Coronary artery (tissue), 2 donors: ENCODE measurements at regions not wholly inside any gene's neighbourhood (a gene's known extent, or its start where the extent isn't known, plus 50 kb on each side); places are given as distances from the start of the nearest gene placed in this dataset.
"Not testable (repeated sequence)": the region's sequence is repeated elsewhere in the genome, so short reads cannot be mapped to it uniquely, and the experiment has no call there.

Source experiments
- DNase-seq: peaks from one replicate; pipeline ENCODE4 v3.0.0-alpha.2; 2017; ENCODE audit warnings: low spot score
- H3K27ac ChIP-seq, 2 donors: fragments of 200-600 bp; sonication (generic); one replicate each; pipeline ENCODE4 v1.5.1; 2016 to 2019
- H3K4me3 ChIP-seq: fragments of 200-600 bp; sonication (generic); 2 replicates; pipeline ENCODE4 v1.5.1; 2016; ENCODE audit warnings: mild to moderate bottlenecking, moderate library complexity
- CTCF ChIP-seq: fragments of 200-600 bp; sonication (generic); IDR thresholded peaks from one replicate; pipeline ENCODE4 v1.5.1; 2019; ENCODE audit warnings: antibody characterized with exemption

- no peak for TF ChIP-seq CTCF
Observed at GRCh38 chr9:103552712-103553111, 541.4 kb upstream of the SMC2 start.

GRCh38 chr9:103574056-103574455 lies 520.1 kb upstream of the SMC2 start:
- no peak for TF ChIP-seq CTCF
- H3K27ac ChIP-seq: no peak overlapping the region
- H3K4me3 ChIP-seq: no peak overlapping the region
- DNase-seq: no peak

More at GRCh38 chr9:103552712-103553111, 541.4 kb upstream of the SMC2 start:
- DNase-seq: no peak
- H3K4me3 ChIP-seq: no peak overlapping the region
- H3K27ac ChIP-seq: no peak overlapping the region

DNA sequence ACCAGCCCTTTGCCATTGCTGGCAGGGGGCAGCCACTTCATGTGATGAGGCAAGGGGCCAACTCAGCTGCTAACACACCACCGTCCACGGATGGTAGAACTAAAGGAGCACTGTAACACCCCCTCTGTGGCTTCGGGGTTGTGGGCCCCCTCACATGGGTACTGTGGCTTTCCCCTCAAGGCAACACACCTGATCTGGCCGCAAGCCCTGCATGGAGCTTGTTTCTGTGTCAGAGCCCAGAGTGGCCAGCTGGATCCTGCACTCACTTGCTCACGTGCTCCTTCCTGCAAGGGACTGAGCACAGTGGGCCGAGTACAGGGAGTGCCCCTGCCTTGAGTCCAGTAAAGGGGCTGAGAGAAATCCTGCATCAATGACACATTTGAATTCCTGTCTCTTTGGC lies 507.4 kb upstream of the SMC2 start:
- TF ChIP-seq CTCF: no peak
- Histone ChIP-seq H3K4me3 (no peak overlapping the region), H3K27ac (no peak overlapping the region)
- no peak for DNase-seq

- no peak for TF ChIP-seq CTCF
- Histone ChIP-seq H3K27ac (no peak overlapping the region), H3K4me3 (no peak overlapping the region)
- no peak for DNase-seq
Observed at GRCh38 chr9:103601287-103601686, 492.8 kb upstream of the SMC2 start.

- H3K4me3 ChIP-seq, H3K27ac ChIP-seq, DNase-seq: not testable (repeated sequence)
Observed at GRCh38 chr9:103611950-103612349, 482.2 kb upstream of the SMC2 start.

DNA sequence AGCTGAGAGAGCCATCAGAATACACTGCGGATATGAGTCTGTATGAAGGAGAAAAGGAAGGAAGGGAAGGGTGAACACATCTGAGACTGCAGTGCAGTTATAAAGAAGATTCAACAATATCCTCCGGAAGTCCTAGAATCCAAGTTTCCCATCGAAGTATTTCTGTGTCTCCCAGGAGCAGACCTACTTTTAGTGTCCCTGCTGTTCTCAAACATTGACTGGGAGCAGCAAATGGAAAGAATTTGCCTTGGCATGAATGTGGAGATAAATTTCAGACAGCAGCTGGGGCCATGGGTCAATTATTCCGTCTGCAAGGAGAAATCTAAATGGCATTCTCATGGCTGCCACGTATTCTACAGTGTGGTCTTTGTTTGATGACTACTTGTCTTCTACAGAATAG lies 478.1 kb upstream of the SMC2 start:
- no peak overlapping the region for H3K4me3 ChIP-seq
- H3K27ac ChIP-seq: no peak overlapping the region
- no peak for DNase-seq
- no peak for TF ChIP-seq CTCF

- no peak for DNase-seq
- H3K4me3 ChIP-seq: no peak overlapping the region
- TF ChIP-seq CTCF: no peak
- H3K27ac ChIP-seq: no peak overlapping the region
Observed at GRCh38 chr9:103617046-103617445, 477.1 kb upstream of the SMC2 start.
